ENCODE measurements at regions not wholly inside any gene's neighbourhood (a gene's known extent, or its start where the extent isn't known, plus 50 kb on each side); places are given as distances from the start of the nearest gene placed in this dataset.

DNA sequence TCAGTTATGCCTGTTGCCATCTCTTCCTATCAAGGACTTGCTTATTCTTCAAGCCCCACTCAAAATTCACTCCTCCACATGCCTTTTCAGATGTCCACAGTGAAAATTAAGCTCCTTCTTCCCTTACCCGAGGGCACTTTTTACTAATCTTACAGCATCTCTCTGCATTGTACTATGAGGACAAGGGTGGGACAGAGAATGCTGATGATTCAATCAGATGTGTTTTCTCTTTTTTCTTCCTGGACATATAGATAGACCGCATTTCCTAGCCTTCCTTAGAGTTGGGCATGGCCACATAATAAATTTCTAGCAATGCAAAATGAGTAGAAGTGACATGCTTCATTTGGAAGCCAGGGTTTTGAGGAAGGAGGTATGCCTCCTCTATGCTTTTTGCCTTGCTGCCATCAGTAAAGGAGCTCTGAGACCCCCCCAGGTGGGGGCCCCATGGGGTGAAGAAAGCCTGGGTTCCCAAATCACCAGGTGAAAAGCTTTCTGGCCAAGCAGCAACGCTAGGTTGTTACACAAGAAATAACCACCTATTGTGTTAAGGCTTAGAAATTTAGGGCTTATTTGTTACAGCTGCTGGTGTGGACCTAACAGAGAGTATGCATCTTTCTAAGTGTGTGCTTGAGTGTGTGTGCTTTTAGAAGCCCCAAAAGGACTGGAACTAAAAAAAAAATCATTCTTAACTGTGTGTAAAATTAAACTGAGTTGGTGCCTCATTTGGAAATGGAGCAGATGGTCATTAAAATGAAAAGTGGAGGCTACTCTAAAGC is 424.5 kb downstream of the STK39 start:
- no peak for TF ChIP-seq EP300 (IDR thresholded peaks at IDR 0.05)
- TF ChIP-seq POLR2A (IDR thresholded peaks at IDR 0.05; ENCODE audit: low read depth) = no peak
- TF ChIP-seq POLR2AphosphoS5 (IDR thresholded peaks at IDR 0.05) = no peak
- TF ChIP-seq, protein P1, sequence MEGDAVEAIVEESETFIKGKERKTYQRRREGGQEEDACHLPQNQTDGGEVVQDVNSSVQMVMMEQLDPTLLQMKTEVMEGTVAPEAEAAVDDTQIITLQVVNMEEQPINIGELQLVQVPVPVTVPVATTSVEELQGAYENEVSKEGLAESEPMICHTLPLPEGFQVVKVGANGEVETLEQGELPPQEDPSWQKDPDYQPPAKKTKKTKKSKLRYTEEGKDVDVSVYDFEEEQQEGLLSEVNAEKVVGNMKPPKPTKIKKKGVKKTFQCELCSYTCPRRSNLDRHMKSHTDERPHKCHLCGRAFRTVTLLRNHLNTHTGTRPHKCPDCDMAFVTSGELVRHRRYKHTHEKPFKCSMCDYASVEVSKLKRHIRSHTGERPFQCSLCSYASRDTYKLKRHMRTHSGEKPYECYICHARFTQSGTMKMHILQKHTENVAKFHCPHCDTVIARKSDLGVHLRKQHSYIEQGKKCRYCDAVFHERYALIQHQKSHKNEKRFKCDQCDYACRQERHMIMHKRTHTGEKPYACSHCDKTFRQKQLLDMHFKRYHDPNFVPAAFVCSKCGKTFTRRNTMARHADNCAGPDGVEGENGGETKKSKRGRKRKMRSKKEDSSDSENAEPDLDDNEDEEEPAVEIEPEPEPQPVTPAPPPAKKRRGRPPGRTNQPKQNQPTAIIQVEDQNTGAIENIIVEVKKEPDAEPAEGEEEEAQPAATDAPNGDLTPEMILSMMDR (IDR thresholded peaks at IDR 0.05) = no peak
- Histone ChIP-seq H3K9me3 (no peaks in the 10 kb centered on the region), H3K27ac (replicated peaks in 1 of 4) (no peak overlapping the region), H3K36me3 (no peaks in the 10 kb centered on the region), H3K4me1 (no peaks in the 10 kb centered on the region), H3K27me3 (no peaks in the 10 kb centered on the region), H3K4me3 (no peak overlapping the region)
- intact Hi-C loops (cut with DNase I) = no loop called here
- WGBS = 90% methylated on average over 3 of the region's 3 CpGs
- DNase-seq (ENCODE audit: extremely low spot score) = no peak

DNA sequence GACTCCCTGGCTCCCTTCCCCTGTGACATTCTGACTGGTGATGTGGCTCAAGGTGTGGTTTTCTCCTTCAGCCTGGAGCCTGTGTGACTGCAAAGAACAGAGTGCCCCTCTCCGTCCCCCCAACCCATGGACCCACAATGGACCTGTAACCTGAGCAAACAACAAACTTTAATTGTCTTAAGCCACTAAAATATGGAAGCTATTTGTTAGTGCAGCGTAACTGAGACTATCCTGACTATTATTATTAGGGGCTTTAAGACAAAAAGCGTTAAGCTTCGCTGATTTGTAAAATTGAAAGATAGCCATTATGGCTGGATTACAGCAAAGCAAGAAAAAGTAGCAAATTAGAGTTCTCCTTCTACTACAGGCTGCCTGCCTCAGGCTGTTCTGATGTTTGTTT is 426.9 kb downstream of the STK39 start:
- intact Hi-C loops (cut with DNase I) = no loop called here
- no peak for DNase-seq (ENCODE audit: extremely low spot score)
- WGBS = 80% methylated on average over 4 of the region's 4 CpGs
- Histone ChIP-seq H3K4me3 (no peak overlapping the region), H3K4me1 (no peaks in the 10 kb centered on the region), H3K36me3 (no peaks in the 10 kb centered on the region), H3K27ac (replicated peaks in 1 of 4) (no peak overlapping the region), H3K9me3 (no peaks in the 10 kb centered on the region), H3K27me3 (no peaks in the 10 kb centered on the region)
- TF ChIP-seq EP300 (IDR thresholded peaks at IDR 0.05) (no peak), POLR2AphosphoS5 (IDR thresholded peaks at IDR 0.05) (no peak), POLR2A (IDR thresholded peaks at IDR 0.05; ENCODE audit: low read depth) (no peak)
- TF ChIP-seq, protein P1 (IDR thresholded peaks at IDR 0.05) = no peak

DNA sequence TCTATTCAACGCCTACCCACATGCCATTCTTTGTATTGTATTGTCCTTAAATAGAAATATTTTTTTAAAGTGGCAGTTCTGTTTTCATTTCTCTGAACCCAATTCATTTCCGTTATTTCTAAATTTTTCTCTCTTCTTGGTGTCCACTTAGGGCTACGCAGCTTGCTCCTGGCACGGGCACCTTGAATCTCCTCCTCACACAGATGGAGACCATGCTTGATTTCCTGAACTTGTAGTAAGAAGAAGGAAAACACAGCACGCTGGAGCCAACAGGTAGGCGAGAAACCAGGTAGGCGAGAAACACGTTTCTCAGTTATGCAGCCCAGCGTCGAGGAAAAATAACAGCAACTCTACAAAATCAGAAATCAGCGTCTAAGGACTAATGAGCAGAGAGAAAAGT is 428.9 kb downstream of the STK39 start:
- Histone ChIP-seq H3K4me3 (no peak overlapping the region), H3K4me1 (no peaks in the 10 kb centered on the region), H3K27me3 (no peaks in the 10 kb centered on the region), H3K9me3 (no peaks in the 10 kb centered on the region), H3K27ac (replicated peaks in 1 of 4) (no peak overlapping the region), H3K36me3 (no peaks in the 10 kb centered on the region)
- no peak for TF ChIP-seq POLR2A (IDR thresholded peaks at IDR 0.05; ENCODE audit: low read depth)
- no peak for TF ChIP-seq POLR2AphosphoS5 (IDR thresholded peaks at IDR 0.05)
- TF ChIP-seq EP300 (IDR thresholded peaks at IDR 0.05) = no peak
- TF ChIP-seq, protein P1 (IDR thresholded peaks at IDR 0.05) = no peak
- WGBS = 95% methylated on average over 11 of the region's 11 CpGs
- DNase-seq (ENCODE audit: extremely low spot score) = no peak
- intact Hi-C loops (cut with DNase I) = no loop called here

DNA sequence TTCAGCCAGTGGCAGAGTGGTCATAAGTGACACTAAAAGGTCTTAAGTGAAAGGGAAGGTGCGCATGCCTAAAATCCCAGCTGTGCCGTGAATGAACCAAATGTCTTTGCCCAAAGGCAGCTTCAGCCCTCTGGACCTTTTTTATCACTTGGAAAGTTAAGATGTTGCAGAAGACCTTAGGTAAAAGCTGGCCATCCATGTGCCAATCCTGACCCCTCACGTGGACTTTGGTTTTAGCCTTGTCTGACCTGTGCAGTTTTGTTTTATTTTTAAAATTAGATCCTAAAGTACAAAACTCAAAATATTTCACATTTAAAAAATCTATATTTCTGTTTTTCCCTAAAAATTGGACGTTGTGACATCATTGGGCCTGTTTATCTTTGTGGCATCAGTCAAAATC is 429.5 kb downstream of the STK39 start:
- TF ChIP-seq POLR2AphosphoS5 (IDR thresholded peaks at IDR 0.05) (no peak), EP300 (IDR thresholded peaks at IDR 0.05) (no peak), POLR2A (IDR thresholded peaks at IDR 0.05; ENCODE audit: low read depth) (no peak)
- TF ChIP-seq, protein P1 (IDR thresholded peaks at IDR 0.05) = no peak
- 91% methylated on average over 4 of the region's 4 CpGs for whole genome bisulfite sequencing
- H3K4me1 ChIP-seq = no peaks in the 10 kb centered on the region
- intact Hi-C loops (cut with DNase I) = no loop called here
- H3K4me3 ChIP-seq = no peak overlapping the region
- H3K27ac ChIP-seq (replicated peaks in 1 of 4) = no peak overlapping the region
- H3K27me3 ChIP-seq = no peaks in the 10 kb centered on the region
- DNase-seq (ENCODE audit: extremely low spot score) = no peak
- no peaks in the 10 kb centered on the region for H3K9me3 ChIP-seq
- H3K36me3 ChIP-seq = no peaks in the 10 kb centered on the region

DNA sequence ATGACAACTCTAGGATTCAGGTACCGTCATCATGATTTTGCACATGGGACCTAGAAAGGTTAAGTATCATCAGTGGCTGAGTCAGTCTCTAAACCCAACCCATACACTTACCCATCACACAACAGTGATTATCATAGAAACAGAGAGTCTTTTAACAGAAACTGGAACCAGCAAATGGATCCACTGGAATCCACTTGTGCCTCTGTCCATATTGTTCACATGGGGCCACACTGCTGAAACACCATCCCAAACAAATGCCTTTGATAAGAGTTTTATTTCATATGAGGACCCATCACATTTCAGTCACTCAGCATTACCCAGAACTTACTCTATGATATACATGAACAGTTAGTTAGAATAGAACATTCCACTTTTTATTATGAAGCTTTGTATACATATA is 430.0 kb downstream of the STK39 start:
- H3K27me3 ChIP-seq = no peaks in the 10 kb centered on the region
- H3K4me3 ChIP-seq = no peak overlapping the region
- no peaks in the 10 kb centered on the region for H3K4me1 ChIP-seq
- 89% methylated on average over 1 of the region's 1 CpG for WGBS
- TF ChIP-seq POLR2A (IDR thresholded peaks at IDR 0.05; ENCODE audit: low read depth) (no peak), POLR2AphosphoS5 (IDR thresholded peaks at IDR 0.05) (no peak), EP300 (IDR thresholded peaks at IDR 0.05) (no peak)
- TF ChIP-seq, protein P1 (IDR thresholded peaks at IDR 0.05) = no peak
- H3K27ac ChIP-seq (replicated peaks in 1 of 4) = no peak overlapping the region
- no peaks in the 10 kb centered on the region for H3K36me3 ChIP-seq
- H3K9me3 ChIP-seq = no peaks in the 10 kb centered on the region
- intact Hi-C loops (cut with DNase I) = no loop called here
- no peak for DNase-seq (ENCODE audit: extremely low spot score)

Measured in esophagus muscularis mucosa (tissue), 4 donors.